ENCODE measurements at regions not wholly inside any gene's neighbourhood (a gene's known extent, or its start where the extent isn't known, plus 50 kb on each side); places are given as distances from the start of the nearest gene placed in this dataset.

GRCh38 chr6:47132724-47133123, 90.6 kb upstream of the ADGRF1 start:
- 96% methylated on average over 1 of the region's 1 CpG for WGBS, 2 donors
- Histone ChIP-seq H3K27me3 (no peaks in the 10 kb centered on the region), H3K4me1 (peaks cover 0 to 44% (median 20%) of the 10 kb centered on the region in 3 donors), H3K9me3 (no peaks in the 10 kb centered on the region), H3K36me3 (no peaks in the 10 kb centered on the region), H3K27ac (no peak overlapping the region), H3K4me3 (no peak overlapping the region)
- intact Hi-C loops (cut with DNase I) = no loop called here
- no peak for DNase-seq
- TF ChIP-seq CTCF (IDR thresholded peaks at IDR 0.05) (no peak), POLR2A (IDR thresholded peaks at IDR 0.05) (no peak)

- H3K4me1 ChIP-seq = peaks cover 0 to 42% (median 20%) of the 10 kb centered on the region in 3 donors
- no peaks in the 10 kb centered on the region for H3K27me3 ChIP-seq
- no peak overlapping the region for H3K4me3 ChIP-seq
- H3K27ac ChIP-seq = no peak overlapping the region
- no peaks in the 10 kb centered on the region for H3K9me3 ChIP-seq
- 80 to 89% methylated on average over 2 of the region's 2 CpGs for WGBS, 2 donors
- TF ChIP-seq CTCF (IDR thresholded peaks at IDR 0.05) (no peak), POLR2A (IDR thresholded peaks at IDR 0.05) (no peak)
- H3K36me3 ChIP-seq = no peaks in the 10 kb centered on the region
- no peak for DNase-seq
- intact Hi-C loops (cut with DNase I) = no loop called here
These were observed 89.6 kb upstream of the ADGRF1 start for GRCh38 chr6:47131773-47132172.

- TF ChIP-seq CTCF (IDR thresholded peaks at IDR 0.05) (no peak), POLR2A (IDR thresholded peaks at IDR 0.05) (no peak)
- no peak overlapping the region for H3K4me3 ChIP-seq
- H3K36me3 ChIP-seq = no peaks in the 10 kb centered on the region
- H3K27me3 ChIP-seq = no peaks in the 10 kb centered on the region
- H3K4me1 ChIP-seq = peaks cover 0 to 32% (median 15%) of the 10 kb centered on the region in 3 donors
- no peaks in the 10 kb centered on the region for H3K9me3 ChIP-seq
- DNase-seq = no peak
- intact Hi-C loops (cut with DNase I) = no loop called here
- H3K27ac ChIP-seq = peak overlapping the region in 1 of 4 donors; percentile 33
- 56 to 81% methylated on average over 3 of the region's 3 CpGs for WGBS, 2 donors
These were observed 88.0 kb upstream of the ADGRF1 start for GRCh38 chr6:47130086-47130485.

- Histone ChIP-seq H3K27me3 (no peaks in the 10 kb centered on the region), H3K9me3 (no peaks in the 10 kb centered on the region), H3K36me3 (no peaks in the 10 kb centered on the region), H3K4me3 (no peak overlapping the region), H3K4me1 (peaks cover 0 to 22% (median 7%) of the 10 kb centered on the region in 3 donors), H3K27ac (no peak overlapping the region)
- intact Hi-C loops (cut with DNase I) = no loop called here
- DNase-seq = no peak
- TF ChIP-seq POLR2A (IDR thresholded peaks at IDR 0.05) (no peak), CTCF (IDR thresholded peaks at IDR 0.05) (no peak)
- 60 to 73% methylated on average over 1 of the region's 1 CpG for WGBS, 2 donors
These were observed 87.0 kb upstream of the ADGRF1 start for GRCh38 chr6:47129129-47129528.

GRCh38 chr6:47126647-47127391, 84.7 kb upstream of the ADGRF1 start:
- no peak overlapping the region for H3K27ac ChIP-seq
- intact Hi-C loops (cut with DNase I) = no loop called here
- no peak for DNase-seq
- no peaks in the 10 kb centered on the region for H3K27me3 ChIP-seq
- H3K4me1 ChIP-seq = peaks cover 0 to 19% (median 5%) of the 10 kb centered on the region in 3 donors
- WGBS, 2 donors = 38 to 47% methylated on average over 5 of the region's 5 CpGs
- no peaks in the 10 kb centered on the region for H3K9me3 ChIP-seq
- no peak overlapping the region for H3K4me3 ChIP-seq
- H3K36me3 ChIP-seq = no peaks in the 10 kb centered on the region
- TF ChIP-seq CTCF (IDR thresholded peaks at IDR 0.05) = no peak
- no peak for TF ChIP-seq POLR2A (IDR thresholded peaks at IDR 0.05)
